B cell (primary cell): ENCODE measurements at regions not wholly inside any gene's neighbourhood (a gene's known extent, or its start where the extent isn't known, plus 50 kb on each side); places are given as distances from the start of the nearest gene placed in this dataset.

Experiments used
- ATAC-seq: fragments of 200-7000 bp; cut with Tn5 transposase; one replicate; pipeline ENCODE4 v1.10.0; 2021; ENCODE audit warnings: low read depth, mild to moderate bottlenecking, moderate number of reproducible peaks, moderate library complexity
- CTCF ChIA-PET: fragments of 350-600 bp; sonication (Branson Sonifier 250); formaldehyde crosslinking; loops from one replicate; lab custom pipeline; 2021; ENCODE audit warnings: antibody characterized with exemption, inconsistent platforms; lab: Charles Lee
- POLR2A ChIA-PET: fragments of 350-600 bp; sonication (Branson Sonifier 250); formaldehyde crosslinking; loops from one replicate; lab custom pipeline; 2021; ENCODE audit warnings: antibody characterized with exemption; lab: Charles Lee
- DNase-seq: peaks from one replicate; pipeline ENCODE4 v3.0.0; 2013
- H2AFZ ChIP-seq: 2 replicates; pipeline ENCODE4 v1.6.1; 2012; ENCODE audit warnings: mild to moderate bottlenecking, low read depth, low read length; ENCODE audit not compliant: insufficient read depth, poor library complexity, severe bottlenecking
- H3K27ac ChIP-seq, 2 donors: 1 replicate in 1 of 2; 2 replicates in 1 of 2; pipeline ENCODE4 v1.5.1; 2012 to 2013; ENCODE audit warnings: low read length in 2 of 2, mild to moderate bottlenecking in 2 of 2, moderate library complexity in 1 of 2
- H3K27me3 ChIP-seq, 4 experiments: fragments of 200-600 bp in 1 of 4; sonication (generic) in 1 of 4; replicated peaks in 1 of 4; 1 replicate in 2 of 4; 2 replicates in 2 of 4; pipeline versions ENCODE4 v1.6.1 to v1.7.0; 2013 to 2016; ENCODE audit warnings: low read length in 3 of 4, mild to moderate bottlenecking in 2 of 4, mixed read lengths in 1 of 4, moderate library complexity in 1 of 4; ENCODE audit not compliant: insufficient read depth in 4 of 4, control insufficient read depth in 3 of 4; ENCODE audit errors: control extremely low read depth in 1 of 4
- H3K36me3 ChIP-seq, 2 experiments: replicated peaks in 1 of 2; 1 replicate in 1 of 2; 2 replicates in 1 of 2; pipeline versions ENCODE4 v1.6.1 to v1.7.1; 2013; ENCODE audit warnings: low read length in 1 of 2; ENCODE audit not compliant: insufficient read depth in 2 of 2, control insufficient read depth in 1 of 2; ENCODE audit errors: control extremely low read depth in 1 of 2, extremely low read depth in 1 of 2
- H3K4me1 ChIP-seq, 2 donors: fragments of 200-600 bp in 1 of 2; sonication (generic) in 1 of 2; 1 replicate in 1 of 2; 2 replicates in 1 of 2; pipeline versions ENCODE4 v1.5.1 to v1.6.1; 2013 to 2017; ENCODE audit warnings: low read length in 2 of 2; ENCODE audit not compliant: control insufficient read depth in 2 of 2, insufficient read depth in 2 of 2
- H3K4me2 ChIP-seq: replicated peaks from 2 replicates; pipeline ENCODE3; 2012; ENCODE audit warnings: mild to moderate bottlenecking, low read depth, low read length; ENCODE audit not compliant: poor library complexity, severe bottlenecking
- H3K4me3 ChIP-seq, 5 experiments: fragments of 200-600 bp in 1 of 5; sonication (generic) in 1 of 5; 1 replicate in 3 of 5; 2 replicates in 2 of 5; pipeline versions ENCODE4 v1.5.1 to v1.7.0; 2011 to 2016; ENCODE audit warnings: low read length in 4 of 5, mild to moderate bottlenecking in 4 of 5, low read depth in 2 of 5, control low read depth in 1 of 5, moderate library complexity in 1 of 5; ENCODE audit not compliant: insufficient read depth in 1 of 5; ENCODE audit errors: control extremely low read depth in 1 of 5, extremely low read depth in 1 of 5
- H3K79me2 ChIP-seq: fragments of 200-600 bp; sonication (generic); one replicate; pipeline ENCODE4 v1.6.0; 2016; ENCODE audit warnings: low read length; ENCODE audit not compliant: control insufficient read depth, insufficient read depth
- H3K9ac ChIP-seq: fragments of 200-600 bp; sonication (generic); 2 replicates; pipeline ENCODE4 v1.6.1; 2017; ENCODE audit warnings: mild to moderate bottlenecking, low read length, moderate library complexity
- H3K9me3 ChIP-seq, 3 donors: one replicate each; pipeline versions ENCODE4 v1.6.1 to v1.7.1; 2013; ENCODE audit warnings: low read length in 2 of 3; ENCODE audit not compliant: control insufficient read depth in 2 of 3, insufficient read depth in 1 of 3; ENCODE audit errors: control extremely low read depth in 1 of 3
- H4K20me1 ChIP-seq: 2 replicates; pipeline ENCODE4 v1.6.0; 2012; ENCODE audit warnings: mild to moderate bottlenecking, low read length; ENCODE audit not compliant: insufficient read depth, control insufficient read depth, poor library complexity, severe bottlenecking
- H3K27ac Mint-ChIP-seq: one replicate; pipeline ENCODE4 v1.8.0; 2021; ENCODE audit warnings: mixed read lengths
- H3K27me3 Mint-ChIP-seq: one replicate; pipeline ENCODE4 v1.8.0; 2021; ENCODE audit warnings: mixed read lengths
- H3K4me1 Mint-ChIP-seq: one replicate; pipeline ENCODE4 v1.8.0; 2021; ENCODE audit warnings: mixed read lengths
- H3K4me3 Mint-ChIP-seq: one replicate; pipeline ENCODE4 v1.8.0; 2021; ENCODE audit warnings: mixed read lengths
- H3K9me3 Mint-ChIP-seq: one replicate; pipeline ENCODE4 v1.8.0; 2022; ENCODE audit warnings: mixed read lengths; ENCODE audit not compliant: insufficient read depth
- EZH2 ChIP-seq: IDR thresholded peaks from 2 replicates; pipeline ENCODE4 v1.6.1; 2012; ENCODE audit warnings: borderline replicate concordance, low read depth, mild to moderate bottlenecking, moderate library complexity, low read length; ENCODE audit not compliant: insufficient read depth, poor library complexity, severe bottlenecking
- WGBS: methylation state at CpG from one replicate; pipeline ENCODE4 v1.1.5; 2013; ENCODE audit warnings: missing lambda C conversion rate; ENCODE audit not compliant: insufficient coverage; 5-methylcytosine and 5-hydroxymethylcytosine counted together
- intact Hi-C: fragments of 100-400 bp; cut with micrococcal nuclease; formaldehyde crosslinking; loops from one replicate; pipeline ENCODE4 v1.10.0; 2022
- TF ChIP-seq, protein P1 (sequence below): fragments of 200-600 bp; IDR thresholded peaks from one replicate; pipeline ENCODE4 v1.8.0; 2022; ENCODE audit warnings: antibody characterized with exemption, mild to moderate bottlenecking

DNA sequence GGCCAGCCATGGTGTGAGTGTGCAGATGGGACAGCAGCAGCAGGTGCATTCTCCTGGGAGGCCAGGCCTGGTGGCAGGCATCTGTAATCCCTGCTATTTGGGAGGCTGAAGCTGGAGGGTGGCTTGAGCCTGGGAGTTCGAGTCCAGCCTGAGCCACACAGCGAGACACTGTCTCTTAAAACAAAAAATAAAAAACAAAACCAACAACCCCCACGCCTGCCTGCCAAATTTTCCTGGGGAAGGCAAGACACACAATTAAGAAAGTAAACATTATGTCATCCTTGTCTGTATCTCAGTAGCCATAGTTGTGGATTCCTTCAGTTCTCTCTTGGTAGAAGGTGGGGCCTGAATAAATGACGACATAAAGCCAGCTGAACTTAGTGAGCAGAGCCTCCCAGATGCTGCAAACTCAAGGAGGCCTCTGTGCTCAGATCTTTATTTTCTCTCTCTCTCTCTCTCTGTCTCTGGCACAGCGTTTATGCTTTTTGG, 57.6 kb upstream of the CD34 start:
- Histone ChIP-seq H3K36me3 (no peaks in the 10 kb centered on the region), H3K9ac (no peak overlapping the region), H3K27ac (no peak overlapping the region), H3K4me1 (peaks cover 5% of the 10 kb centered on the region in 2 donors), H3K4me2 (no peak overlapping the region), H3K27me3 (peaks cover 0 to 13% (median 2%) of the 10 kb centered on the region in 4 experiments), H2AFZ (no peak overlapping the region), H3K4me3 (no peak overlapping the region), H4K20me1 (no peaks in the 10 kb centered on the region), H3K9me3 (no peaks in the 10 kb centered on the region), H3K79me2 (no peaks in the 10 kb centered on the region)
- peaks cover 6% of the 10 kb centered on the region for H3K4me1 Mint-ChIP-seq
- H3K27me3 Mint-ChIP-seq = peaks cover 28% of the 10 kb centered on the region
- intact Hi-C loops = loop anchor here (10.0 kb wide), 1 partner anchor 314 kb away; no protein-coding TSS in a partner anchor
- WGBS = 86% methylated on average over 3 of the region's 5 CpGs
- CTCF ChIA-PET = interaction anchor here (1.2 kb wide), 1 partner anchor 83 kb away, joined by 4 read pairs; no protein-coding TSS in a partner anchor
- H3K9me3 Mint-ChIP-seq = no peaks in the 10 kb centered on the region
- no peak overlapping the region for H3K27ac Mint-ChIP-seq
- TF ChIP-seq, protein P1, sequence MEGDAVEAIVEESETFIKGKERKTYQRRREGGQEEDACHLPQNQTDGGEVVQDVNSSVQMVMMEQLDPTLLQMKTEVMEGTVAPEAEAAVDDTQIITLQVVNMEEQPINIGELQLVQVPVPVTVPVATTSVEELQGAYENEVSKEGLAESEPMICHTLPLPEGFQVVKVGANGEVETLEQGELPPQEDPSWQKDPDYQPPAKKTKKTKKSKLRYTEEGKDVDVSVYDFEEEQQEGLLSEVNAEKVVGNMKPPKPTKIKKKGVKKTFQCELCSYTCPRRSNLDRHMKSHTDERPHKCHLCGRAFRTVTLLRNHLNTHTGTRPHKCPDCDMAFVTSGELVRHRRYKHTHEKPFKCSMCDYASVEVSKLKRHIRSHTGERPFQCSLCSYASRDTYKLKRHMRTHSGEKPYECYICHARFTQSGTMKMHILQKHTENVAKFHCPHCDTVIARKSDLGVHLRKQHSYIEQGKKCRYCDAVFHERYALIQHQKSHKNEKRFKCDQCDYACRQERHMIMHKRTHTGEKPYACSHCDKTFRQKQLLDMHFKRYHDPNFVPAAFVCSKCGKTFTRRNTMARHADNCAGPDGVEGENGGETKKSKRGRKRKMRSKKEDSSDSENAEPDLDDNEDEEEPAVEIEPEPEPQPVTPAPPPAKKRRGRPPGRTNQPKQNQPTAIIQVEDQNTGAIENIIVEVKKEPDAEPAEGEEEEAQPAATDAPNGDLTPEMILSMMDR = no peak
- no peak for TF ChIP-seq EZH2
- DNase-seq (no peak), ATAC-seq (no peak)
- POLR2A ChIA-PET = no interaction called here
- no peak overlapping the region for H3K4me3 Mint-ChIP-seq

GRCh38 chr1:207967703-207968102, 56.8 kb upstream of the CD34 start:
- Histone ChIP-seq H3K27ac (no peak overlapping the region), H4K20me1 (no peaks in the 10 kb centered on the region), H3K4me3 (no peak overlapping the region), H3K36me3 (no peaks in the 10 kb centered on the region), H3K4me2 (no peak overlapping the region), H3K27me3 (peaks cover 0 to 8% (median 2%) of the 10 kb centered on the region in 4 experiments), H2AFZ (no peak overlapping the region), H3K9me3 (no peaks in the 10 kb centered on the region), H3K79me2 (no peaks in the 10 kb centered on the region), H3K9ac (no peak overlapping the region), H3K4me1 (peaks cover 9 to 11% of the 10 kb centered on the region in 2 donors)
- DNase-seq = no peak
- Mint-ChIP-seq H3K27me3 (peaks cover 23% of the 10 kb centered on the region), H3K27ac (no peak overlapping the region), H3K4me3 (no peak overlapping the region), H3K4me1 (peaks cover 7% of the 10 kb centered on the region), H3K9me3 (no peaks in the 10 kb centered on the region)
- POLR2A ChIA-PET = no interaction called here
- CTCF ChIA-PET = no interaction called here
- WGBS = 86% methylated on average over 1 of the region's 2 CpGs
- intact Hi-C loops = loop anchor here (10.0 kb wide), 1 partner anchor 313 kb away; no protein-coding TSS in a partner anchor
- TF ChIP-seq, protein P1 = no peak
- no peak for TF ChIP-seq EZH2
- no peak for ATAC-seq
